CD4-positive, alpha-beta T cell treated with Interleukin-2 at 100 ng/mL for 4 hours (primary cell): ENCODE measurements at regions not wholly inside any gene's neighbourhood (a gene's known extent, or its start where the extent isn't known, plus 50 kb on each side); places are given as distances from the start of the nearest gene placed in this dataset.
"Not testable (repeated sequence)": the region's sequence is repeated elsewhere in the genome, so short reads cannot be mapped to it uniquely, and the experiment has no call there.

Experiments
- DNase-seq: peaks from one replicate; pipeline ENCODE4 v3.0.0-alpha.2; 2020; ENCODE audit warnings: low spot score

- DNase-seq: no peak
Measured at GRCh38 chr17:31748881-31749280, 110.2 kb downstream of the COPRS start.

DNA sequence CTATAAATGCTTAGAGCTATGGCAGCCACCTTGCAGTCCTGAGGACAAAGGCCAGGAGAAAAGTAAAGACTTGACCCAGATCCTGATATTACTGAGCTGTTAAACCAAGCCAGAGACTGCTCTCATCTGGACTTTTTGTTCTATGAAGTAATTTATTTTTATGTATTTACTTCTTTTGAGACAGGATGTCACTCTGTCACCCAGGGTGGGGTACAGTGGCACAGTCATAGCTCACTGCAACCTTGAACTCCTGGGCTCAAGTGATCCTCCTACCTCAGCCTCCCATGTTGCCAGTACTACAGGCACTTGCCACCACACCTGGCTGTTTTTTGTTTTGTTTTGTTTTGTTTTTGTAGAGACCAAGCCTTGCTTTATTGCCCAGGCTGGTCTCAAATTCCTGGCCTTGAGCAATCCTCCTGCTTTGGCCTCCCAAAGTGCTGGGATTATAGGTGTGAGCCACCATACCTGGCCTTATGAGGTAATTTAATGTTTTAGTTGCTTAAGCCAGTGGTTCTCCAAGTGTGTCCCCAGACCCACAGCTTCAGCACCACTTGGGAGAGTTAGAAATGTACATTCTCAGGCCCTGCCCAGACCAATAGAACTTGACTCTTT is 112.1 kb downstream of the COPRS start:
- no peak for DNase-seq

DNA sequence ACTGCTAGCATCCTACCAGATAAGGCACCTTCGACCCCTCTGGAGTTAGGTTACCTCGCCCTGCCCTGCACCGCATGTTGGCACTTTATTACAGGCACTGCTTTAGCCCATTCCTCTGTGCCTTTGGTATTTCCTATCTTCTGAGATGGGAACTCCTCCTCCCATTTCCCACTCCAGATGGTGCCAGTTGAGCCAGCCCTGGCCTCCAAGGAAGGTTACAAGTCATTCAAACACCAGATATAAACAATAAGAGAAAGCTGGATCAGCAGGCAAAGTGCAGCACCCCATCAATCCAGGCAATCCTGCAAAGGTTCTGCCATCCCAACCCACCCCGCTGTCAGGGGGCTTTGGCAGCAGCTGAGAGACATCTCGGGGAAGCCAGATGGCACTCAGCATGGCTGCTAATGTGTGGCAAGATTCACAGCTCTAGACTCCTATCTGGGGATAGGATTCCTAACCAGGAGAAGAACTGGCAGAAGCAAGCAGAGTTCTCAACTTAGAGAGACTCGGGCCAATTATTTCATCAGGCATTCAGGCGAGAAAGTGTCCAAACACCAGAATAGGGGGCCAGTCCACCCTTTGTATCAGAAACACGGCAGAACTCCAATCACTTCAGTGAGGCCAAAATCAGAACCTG is 113.0 kb downstream of the COPRS start:
- no peak for DNase-seq

GRCh38 chr17:31744511-31744951 is 114.5 kb downstream of the COPRS start:
- DNase-seq: no peak

GRCh38 chr17:31743797-31744196 is 115.2 kb downstream of the COPRS start:
- DNase-seq: no peak

- DNase-seq: no peak
Measured at GRCh38 chr17:31741371-31741770, 117.7 kb downstream of the COPRS start.

DNA sequence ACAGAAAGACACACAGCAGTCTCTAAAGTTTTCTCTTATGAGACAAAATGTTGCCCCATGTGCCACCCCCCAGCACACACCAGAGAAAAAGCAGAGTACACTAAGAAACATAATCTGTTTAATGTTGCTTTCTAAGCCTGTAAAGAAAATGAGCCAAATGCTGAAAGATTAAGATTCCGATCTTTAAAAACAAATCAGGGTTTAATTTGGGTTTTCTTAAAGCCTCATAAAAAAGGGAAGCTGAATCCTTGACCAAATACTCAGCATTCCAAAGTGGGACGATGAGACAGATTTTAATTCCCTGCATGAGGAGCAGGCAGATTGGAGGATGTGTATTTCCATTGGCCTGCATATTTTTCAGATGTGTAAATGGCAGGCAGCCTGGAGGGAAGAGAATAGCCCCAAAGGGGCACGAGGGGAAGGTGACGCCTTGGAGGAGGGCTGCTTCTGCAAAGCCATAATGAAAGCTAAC is 118.4 kb downstream of the COPRS start:
- no peak for DNase-seq

DNA sequence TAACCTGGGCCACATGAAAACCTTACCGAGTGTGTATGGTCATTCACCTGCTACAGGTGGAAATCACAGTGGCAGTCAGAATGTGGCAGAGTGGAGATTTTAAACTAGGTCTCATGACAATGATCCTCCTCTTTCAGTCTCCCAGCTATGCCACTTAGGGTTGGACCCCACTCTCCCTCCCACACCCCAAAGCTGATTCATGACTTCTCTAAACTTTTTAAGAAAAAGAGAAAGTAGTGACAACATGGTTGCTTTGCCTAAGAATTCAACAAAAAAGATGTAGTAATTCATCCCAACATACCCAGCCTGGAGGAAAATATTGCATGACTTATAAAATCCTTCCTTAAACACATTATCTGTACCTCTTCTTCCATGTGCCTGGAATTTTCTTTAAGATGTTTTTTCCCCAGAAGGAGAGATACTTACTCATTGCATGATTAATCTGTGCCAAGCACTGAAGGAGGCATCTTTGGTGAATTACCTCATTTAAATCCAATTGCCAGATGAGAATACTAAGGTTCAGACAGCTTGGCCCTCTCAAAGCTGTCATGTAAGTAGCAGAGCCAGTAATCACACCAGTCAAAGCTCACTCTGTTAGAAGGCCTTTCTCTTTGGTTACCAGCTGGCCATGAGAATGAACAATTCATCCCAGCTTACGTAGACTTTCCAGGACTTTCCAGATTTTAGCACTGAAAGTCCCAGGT is 119.9 kb downstream of the COPRS start:
- no peak for DNase-seq

DNA sequence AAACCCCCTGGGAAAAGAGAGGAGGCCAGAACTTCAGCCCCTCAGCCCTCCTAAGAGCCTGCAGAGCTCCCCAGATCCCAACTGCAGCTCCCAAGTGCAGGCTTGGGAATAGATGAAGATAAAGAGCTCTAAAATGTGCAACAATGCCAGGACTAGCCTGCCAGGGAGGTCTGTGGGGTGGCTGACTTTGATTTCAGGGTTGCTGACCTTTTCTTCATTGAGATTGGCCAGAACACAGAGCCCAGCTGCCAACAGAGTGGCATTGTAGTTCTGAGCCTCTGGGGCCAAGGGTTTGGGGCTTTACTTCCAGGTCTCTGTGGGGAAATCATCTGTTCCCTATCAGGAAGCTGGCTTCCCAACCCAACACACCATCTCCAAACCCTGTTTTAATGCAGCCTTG is 120.6 kb downstream of the COPRS start:
- DNase-seq: no peak

- no peak for DNase-seq
Measured at GRCh38 chr17:31738067-31738466, 121.0 kb downstream of the COPRS start.

DNA sequence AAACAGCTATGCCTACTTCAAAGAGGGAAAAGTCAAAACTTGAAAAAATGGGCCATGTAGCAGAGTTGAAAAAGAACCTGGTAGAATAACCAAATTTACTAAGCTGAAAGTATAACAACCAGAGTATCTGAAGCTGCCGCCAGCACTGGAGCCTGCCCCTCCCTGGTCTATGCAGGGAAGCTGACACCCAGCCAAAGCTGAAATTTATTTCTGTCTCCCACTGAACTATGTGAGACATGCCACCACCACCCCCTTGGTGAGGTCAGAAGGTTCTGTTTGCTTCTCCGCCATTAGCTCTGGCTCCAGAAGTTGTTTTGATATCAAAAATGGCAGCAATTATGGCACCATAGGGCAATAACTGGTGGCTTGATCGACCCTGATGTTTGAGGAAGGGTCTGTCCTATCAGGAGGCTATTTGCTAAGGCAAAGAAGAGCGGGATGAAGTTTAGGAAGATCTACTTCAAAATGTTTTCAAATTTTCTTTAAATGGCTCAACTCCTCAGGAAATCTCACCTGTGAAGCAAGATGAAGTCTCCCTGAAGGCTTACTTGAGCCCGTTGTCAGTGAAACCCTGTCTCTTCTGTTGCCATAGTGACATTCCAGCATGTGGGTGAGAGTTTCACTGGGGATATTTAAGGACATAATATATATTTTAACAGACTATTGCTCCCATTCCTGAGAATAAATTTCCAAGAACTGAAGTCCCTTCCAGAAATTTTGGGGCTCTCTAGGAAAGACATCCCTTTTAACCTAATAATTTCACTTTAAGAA is 122.0 kb downstream of the COPRS start:
- no peak for DNase-seq

- DNase-seq: no peak
Measured at GRCh38 chr17:31733326-31733725, 125.7 kb downstream of the COPRS start.

DNA sequence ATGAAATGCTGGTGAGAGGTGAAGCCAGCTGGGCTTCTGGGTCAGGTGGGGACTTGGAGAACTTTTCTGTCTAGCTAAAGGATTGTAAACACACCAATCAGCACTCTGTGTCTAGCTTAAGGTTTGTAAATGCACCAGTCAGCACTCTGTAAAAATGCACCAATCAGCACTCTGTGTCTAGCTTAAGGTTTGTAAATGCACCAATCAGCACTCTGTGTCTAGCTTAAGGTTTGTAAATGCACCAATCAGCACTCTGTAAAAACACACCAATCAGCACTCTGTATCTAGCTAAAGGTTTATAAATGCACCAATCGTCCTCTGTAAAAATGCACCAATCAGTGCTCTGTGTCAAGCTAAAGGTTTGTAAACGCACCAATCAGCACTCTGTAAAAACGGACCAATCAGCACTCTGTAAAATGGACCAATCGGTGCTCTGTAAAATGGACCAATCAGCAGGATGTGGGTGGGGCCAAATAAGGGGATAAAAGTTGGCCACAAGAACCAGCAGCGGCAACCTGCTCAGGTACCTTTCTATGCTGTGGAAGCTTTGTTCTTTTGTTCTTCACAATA is 127.4 kb downstream of the COPRS start:
- not testable (repeated sequence) for DNase-seq

DNA sequence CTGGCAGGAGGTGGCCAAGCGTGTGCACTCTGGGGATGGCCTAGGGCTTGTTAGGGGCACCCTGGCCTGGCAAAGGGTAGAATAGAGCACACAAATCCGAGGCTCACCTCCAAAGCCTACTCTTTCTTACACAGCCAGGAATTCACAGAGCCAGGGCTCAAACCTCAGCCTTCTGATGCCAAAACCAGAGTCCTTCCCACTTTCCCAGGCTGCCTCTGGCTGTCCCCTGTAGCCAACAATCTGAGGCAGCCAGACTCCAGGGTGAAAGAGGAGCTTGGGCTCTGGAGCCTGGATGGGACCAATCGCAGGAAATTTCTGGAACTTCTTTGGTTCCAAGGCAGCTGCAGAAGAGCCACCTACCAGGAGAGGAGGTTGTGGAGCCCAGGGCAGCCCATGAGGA is 127.9 kb downstream of the COPRS start:
- no peak for DNase-seq

DNA sequence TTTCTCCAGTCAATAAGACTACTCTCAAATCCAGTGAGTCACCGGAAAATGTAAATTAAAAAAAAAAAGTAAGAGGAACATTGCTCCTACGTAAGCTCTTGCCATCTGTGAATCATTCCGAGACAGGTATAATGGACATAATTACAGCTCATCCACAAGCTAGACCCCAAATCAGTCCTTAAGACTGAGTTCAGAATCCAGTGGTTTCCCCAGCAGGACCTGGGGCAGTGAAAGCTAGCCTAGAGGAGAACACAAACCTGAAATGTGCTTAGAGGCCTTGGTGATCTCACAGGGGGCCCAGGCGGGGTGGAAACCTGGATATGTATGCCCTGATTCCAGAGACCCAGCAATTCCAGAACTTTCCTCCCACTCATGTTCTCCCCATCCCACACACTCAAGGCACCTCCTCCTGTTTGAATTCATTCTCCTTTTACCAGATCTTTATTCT is 132.0 kb downstream of the COPRS start:
- no peak for DNase-seq

GRCh38 chr17:31724619-31725018 is 134.4 kb downstream of the COPRS start:
- DNase-seq: no peak

DNA sequence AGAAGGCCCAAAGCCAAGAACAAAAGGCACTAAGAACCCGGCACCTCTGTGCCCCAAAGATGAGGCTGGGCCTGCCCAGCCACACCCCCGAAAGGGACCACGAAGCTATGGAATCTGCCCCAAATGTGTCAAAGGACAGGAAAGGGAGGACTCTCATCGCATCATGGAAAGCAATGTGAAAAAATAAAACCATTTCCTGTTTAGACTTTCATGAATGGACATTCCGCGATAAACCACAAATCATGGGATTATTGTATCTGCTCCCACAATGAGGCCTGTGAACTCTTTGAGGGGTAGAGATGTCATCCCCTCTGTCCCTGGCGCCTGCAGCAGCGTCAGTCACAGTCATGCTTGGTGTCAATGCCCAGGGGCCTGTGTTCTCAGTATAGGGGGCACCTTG is 135.0 kb downstream of the COPRS start:
- DNase-seq: no peak

GRCh38 chr17:31722251-31723056 is 136.6 kb downstream of the COPRS start:
- DNase-seq: no peak

- DNase-seq: no peak
Measured at GRCh38 chr17:31721291-31722025, 137.6 kb downstream of the COPRS start.

DNA sequence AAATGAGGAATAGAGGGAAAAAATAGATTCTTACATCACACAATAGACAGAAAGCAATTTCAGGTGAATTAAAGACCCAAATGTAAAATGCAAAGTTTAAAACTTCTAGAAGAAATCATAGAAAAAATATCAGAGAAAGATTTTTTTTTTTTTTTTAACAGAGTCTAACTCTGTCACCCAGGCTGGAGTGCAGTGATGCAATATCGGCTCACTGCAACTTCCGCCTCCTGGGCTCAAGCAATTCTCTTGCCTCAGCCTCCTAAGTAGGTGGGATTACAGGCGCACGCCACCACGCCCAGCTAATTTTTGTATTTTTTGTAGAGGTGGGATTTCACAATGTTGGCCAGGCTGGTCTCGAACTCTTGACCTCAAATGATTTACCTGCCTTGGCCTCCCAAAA is 141.8 kb downstream of the COPRS start:
- not testable (repeated sequence) for DNase-seq

DNA sequence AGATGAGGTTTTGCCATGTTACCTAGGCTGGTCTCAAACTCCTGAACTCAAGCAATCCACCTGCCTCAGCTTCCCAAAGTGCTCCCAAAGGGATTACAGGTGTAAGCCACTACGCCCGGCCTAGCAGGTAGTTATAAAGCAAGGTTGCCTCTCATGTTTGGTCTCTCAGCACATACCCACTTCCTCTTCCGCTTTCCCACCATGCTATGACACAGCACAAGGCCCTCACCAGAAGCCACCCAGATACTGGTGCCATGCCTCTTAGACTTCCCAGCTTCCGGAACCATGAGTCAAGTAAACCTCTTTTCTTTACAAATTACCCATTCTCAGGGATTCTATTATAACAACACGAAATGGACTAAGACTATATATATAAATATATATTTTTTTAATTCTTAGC is 143.6 kb downstream of the COPRS start:
- DNase-seq: no peak
